OCI-LY7 (cell line): ENCODE measurements at regions not wholly inside any gene's neighbourhood (a gene's known extent, or its start where the extent isn't known, plus 50 kb on each side); places are given as distances from the start of the nearest gene placed in this dataset.

Source experiments
- EZH2phosphoT487 ChIP-seq: fragments of 200-600 bp; sonication (generic); IDR thresholded peaks from 2 replicates; pipeline ENCODE4 v1.6.1; 2018; ENCODE audit warnings: low read depth, borderline replicate concordance, mild to moderate bottlenecking, mixed run types, antibody characterized with exemption, low read length, moderate library complexity, mixed read lengths
- TF ChIP-seq, protein P1 (sequence below): fragments of 200-600 bp; sonication (generic); conservative IDR thresholded peaks from 2 replicates; pipeline ENCODE4 v1.5.1; 2014; ENCODE audit warnings: mild to moderate bottlenecking, antibody characterized with exemption, low read length, moderate library complexity, mixed read lengths

DNA sequence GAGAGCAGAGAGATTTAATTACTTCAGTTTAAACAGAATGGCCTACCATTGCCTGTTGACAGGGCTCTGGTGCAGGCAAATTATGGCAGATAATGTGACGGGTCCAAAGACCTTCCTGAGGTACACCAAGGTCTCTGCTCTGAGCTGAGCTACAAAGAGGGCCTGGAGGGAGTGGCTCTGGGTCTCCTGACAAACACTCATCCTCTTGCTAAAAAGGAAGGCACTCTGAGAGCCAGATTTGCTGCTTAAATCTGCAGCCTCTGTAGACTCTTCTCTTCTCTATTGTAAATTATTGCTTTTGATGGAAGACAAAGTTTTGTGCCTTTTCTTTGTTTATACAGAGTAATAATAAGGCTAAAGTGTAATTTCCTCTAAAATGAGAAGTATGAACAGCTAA lies 529.5 kb upstream of the FZD8 start:
- TF ChIP-seq, protein P1, sequence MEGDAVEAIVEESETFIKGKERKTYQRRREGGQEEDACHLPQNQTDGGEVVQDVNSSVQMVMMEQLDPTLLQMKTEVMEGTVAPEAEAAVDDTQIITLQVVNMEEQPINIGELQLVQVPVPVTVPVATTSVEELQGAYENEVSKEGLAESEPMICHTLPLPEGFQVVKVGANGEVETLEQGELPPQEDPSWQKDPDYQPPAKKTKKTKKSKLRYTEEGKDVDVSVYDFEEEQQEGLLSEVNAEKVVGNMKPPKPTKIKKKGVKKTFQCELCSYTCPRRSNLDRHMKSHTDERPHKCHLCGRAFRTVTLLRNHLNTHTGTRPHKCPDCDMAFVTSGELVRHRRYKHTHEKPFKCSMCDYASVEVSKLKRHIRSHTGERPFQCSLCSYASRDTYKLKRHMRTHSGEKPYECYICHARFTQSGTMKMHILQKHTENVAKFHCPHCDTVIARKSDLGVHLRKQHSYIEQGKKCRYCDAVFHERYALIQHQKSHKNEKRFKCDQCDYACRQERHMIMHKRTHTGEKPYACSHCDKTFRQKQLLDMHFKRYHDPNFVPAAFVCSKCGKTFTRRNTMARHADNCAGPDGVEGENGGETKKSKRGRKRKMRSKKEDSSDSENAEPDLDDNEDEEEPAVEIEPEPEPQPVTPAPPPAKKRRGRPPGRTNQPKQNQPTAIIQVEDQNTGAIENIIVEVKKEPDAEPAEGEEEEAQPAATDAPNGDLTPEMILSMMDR = no peak
- TF ChIP-seq EZH2phosphoT487 = no peak
